ENCODE measurements at regions not wholly inside any gene's neighbourhood (a gene's known extent, or its start where the extent isn't known, plus 50 kb on each side); places are given as distances from the start of the nearest gene placed in this dataset.

GRCh38 chr6:147137986-147138385, 66.2 kb upstream of the STXBP5 start:
- no peaks in the 10 kb centered on the region for H3K79me2 ChIP-seq (ENCODE audit: insufficient read depth, low read depth, low read length)
- no peak overlapping the region for H3K27ac ChIP-seq (ENCODE audit: low read depth, low read length, poor library complexity, severe bottlenecking)
- no peaks in the 10 kb centered on the region for H3K36me3 ChIP-seq (ENCODE audit: insufficient read depth, low read length)
- no peak for DNase-seq (ENCODE audit: low spot score)
- no peaks in the 10 kb centered on the region for H4K20me1 ChIP-seq (ENCODE audit: insufficient read depth, low read length)
- H3K9me2 ChIP-seq (ENCODE audit: insufficient read depth, low read length) = no peaks in the 10 kb centered on the region
- H3K4me2 ChIP-seq (ENCODE audit: low read length) = no peak overlapping the region
- intact Hi-C loops (cut with micrococcal nuclease; ENCODE audit: unreplicated experiment) = no loop called here
- CTCF ChIA-PET (ENCODE audit: unreplicated experiment) = no interaction called here
- no peaks in the 10 kb centered on the region for H3K4me1 ChIP-seq (ENCODE audit: insufficient read depth, low read length, poor library complexity, severe bottlenecking)
- BruUV-seq (replicated peaks) = no TSS peak
- no peak overlapping the region for H3K4me3 ChIP-seq (ENCODE audit: low read depth, low read length, poor library complexity, severe bottlenecking)
- no peak overlapping the region for H2AFZ ChIP-seq (ENCODE audit: low read length)
- no peak for TF ChIP-seq EZH2phosphoT487 (IDR thresholded peaks at IDR 0.05; ENCODE audit: borderline replicate concordance, low read depth, low read length)
- TF ChIP-seq CTCF (conservative IDR thresholded peaks at IDR 0.05; ENCODE audit: low read length) = no peak
- POLR2A ChIA-PET = no interaction called here
- no peaks in the 10 kb centered on the region for H3K9me3 ChIP-seq (ENCODE audit: low read length)

GRCh38 chr6:147138835-147139234, 65.4 kb upstream of the STXBP5 start:
- H3K4me2 ChIP-seq (ENCODE audit: low read length) = no peak overlapping the region
- H3K36me3 ChIP-seq (ENCODE audit: insufficient read depth, low read length) = no peaks in the 10 kb centered on the region
- no peaks in the 10 kb centered on the region for H3K9me3 ChIP-seq (ENCODE audit: low read length)
- TF ChIP-seq EZH2phosphoT487 (IDR thresholded peaks at IDR 0.05; ENCODE audit: borderline replicate concordance, low read depth, low read length) (no peak), CTCF (conservative IDR thresholded peaks at IDR 0.05; ENCODE audit: low read length) (no peak)
- H3K4me3 ChIP-seq (ENCODE audit: low read depth, low read length, poor library complexity, severe bottlenecking) = no peak overlapping the region
- no peaks in the 10 kb centered on the region for H3K79me2 ChIP-seq (ENCODE audit: insufficient read depth, low read depth, low read length)
- H3K27ac ChIP-seq (ENCODE audit: low read depth, low read length, poor library complexity, severe bottlenecking) = no peak overlapping the region
- H4K20me1 ChIP-seq (ENCODE audit: insufficient read depth, low read length) = no peaks in the 10 kb centered on the region
- no peak for DNase-seq (ENCODE audit: low spot score)
- H2AFZ ChIP-seq (ENCODE audit: low read length) = no peak overlapping the region
- ChIA-PET POLR2A (no interaction called here), CTCF (ENCODE audit: unreplicated experiment) (no interaction called here)
- no peaks in the 10 kb centered on the region for H3K4me1 ChIP-seq (ENCODE audit: insufficient read depth, low read length, poor library complexity, severe bottlenecking)
- intact Hi-C loops (cut with micrococcal nuclease; ENCODE audit: unreplicated experiment) = no loop called here
- no TSS peak for BruUV-seq (replicated peaks)
- H3K9me2 ChIP-seq (ENCODE audit: insufficient read depth, low read length) = no peaks in the 10 kb centered on the region

- Histone ChIP-seq H3K79me2 (ENCODE audit: insufficient read depth, low read depth, low read length) (no peaks in the 10 kb centered on the region), H4K20me1 (ENCODE audit: insufficient read depth, low read length) (no peaks in the 10 kb centered on the region), H2AFZ (ENCODE audit: low read length) (no peak overlapping the region), H3K4me3 (ENCODE audit: low read depth, low read length, poor library complexity, severe bottlenecking) (no peak overlapping the region), H3K36me3 (ENCODE audit: insufficient read depth, low read length) (no peaks in the 10 kb centered on the region), H3K9me2 (ENCODE audit: insufficient read depth, low read length) (no peaks in the 10 kb centered on the region), H3K4me1 (ENCODE audit: insufficient read depth, low read length, poor library complexity, severe bottlenecking) (no peaks in the 10 kb centered on the region), H3K4me2 (ENCODE audit: low read length) (no peak overlapping the region), H3K27ac (ENCODE audit: low read depth, low read length, poor library complexity, severe bottlenecking) (no peak overlapping the region), H3K9me3 (ENCODE audit: low read length) (no peaks in the 10 kb centered on the region)
- DNase-seq (ENCODE audit: low spot score) = no peak
- CTCF ChIA-PET (ENCODE audit: unreplicated experiment) = no interaction called here
- no TSS peak for BruUV-seq (replicated peaks)
- TF ChIP-seq EZH2phosphoT487 (IDR thresholded peaks at IDR 0.05; ENCODE audit: borderline replicate concordance, low read depth, low read length) = no peak
- TF ChIP-seq CTCF (conservative IDR thresholded peaks at IDR 0.05; ENCODE audit: low read length) = no peak
- POLR2A ChIA-PET = interaction anchor here (0.6 kb wide), 1 partner anchor 343 kb away, joined by 4 read pairs; no protein-coding TSS in a partner anchor
- intact Hi-C loops (cut with micrococcal nuclease; ENCODE audit: unreplicated experiment) = no loop called here
Measured at GRCh38 chr6:147141711-147142308, 62.4 kb upstream of the STXBP5 start.
